ENCODE measurements at regions not wholly inside any gene's neighbourhood (a gene's known extent, or its start where the extent isn't known, plus 50 kb on each side); places are given as distances from the start of the nearest gene placed in this dataset.

- TF ChIP-seq MYC (IDR thresholded peaks at IDR 0.05; ENCODE audit: insufficient read depth, insufficient read length, insufficient replicate concordance, low read length, severe bottlenecking) = no peak
- no peak for TF ChIP-seq POLR2AphosphoS5 (IDR thresholded peaks at IDR 0.05; ENCODE audit: low read length)
- no peak for TF ChIP-seq DPF2 (IDR thresholded peaks at IDR 0.05)
- no peak for TF ChIP-seq PRDM15 (CRISPR knock-in tag; IDR thresholded peaks at IDR 0.05)
- no peak for TF ChIP-seq NBN (IDR thresholded peaks at IDR 0.05)
- no peak for TF ChIP-seq TAF1 (IDR thresholded peaks at IDR 0.05; ENCODE audit: borderline replicate concordance, low read depth, low read length)
- no peak for TF ChIP-seq SUPT20H (IDR thresholded peaks at IDR 0.05; ENCODE audit: borderline replicate concordance, control insufficient read depth, low read depth, low read length)
- TF ChIP-seq SMARCA5 (IDR thresholded peaks at IDR 0.05) = no peak
- TF ChIP-seq PKNOX1 (IDR thresholded peaks at IDR 0.05) = no peak
Measured at GRCh38 chr6:19558201-19558600, 279.0 kb upstream of the ID4 start (continued).

GRCh38 chr6:19558934-19559333 is 278.2 kb upstream of the ID4 start:
- no peak overlapping the region for H2AFZ ChIP-seq (ENCODE audit: control insufficient read depth, low read depth, low read length)
- no peak for DNase-seq (ENCODE audit: low read depth, low spot score)
- in situ Hi-C loops (cut with MboI) = no loop called here
- CTCF ChIA-PET = no interaction called here
- BruUV-seq (replicated peaks) = no TSS peak
- RAD21 ChIA-PET (ENCODE audit: unreplicated experiment) = no interaction called here
- SMC1A ChIA-PET (ENCODE audit: uncharacterized antibody, unreplicated experiment) = no interaction called here
- H3K27me3 ChIP-seq (replicated peaks in 1 of 2; ENCODE audit: control insufficient read depth in 2 of 2, insufficient read depth in 2 of 2, low read length in 1 of 2) = no peaks in the 10 kb centered on the region
- H3K27ac ChIP-seq (ENCODE audit: control insufficient read depth, insufficient read depth) = no peak overlapping the region
- H4K20me1 ChIP-seq (ENCODE audit: control insufficient read depth, insufficient read depth) = no peaks in the 10 kb centered on the region
- POLR2A ChIA-PET = interaction anchor here (1.0 kb wide), 1 partner anchor 19 kb away, joined by 3 read pairs; no protein-coding TSS in a partner anchor
- no peaks in the 10 kb centered on the region for H3K4me1 ChIP-seq (ENCODE audit: control insufficient read depth, insufficient read depth, low read length)
- H3K79me2 ChIP-seq (ENCODE audit: control insufficient read depth, insufficient read depth, low read length) = no peaks in the 10 kb centered on the region
- no peak overlapping the region for H3K4me3 ChIP-seq
- intact Hi-C loops (cut with micrococcal nuclease; ENCODE audit: unreplicated experiment) = no loop called here
- no peaks in the 10 kb centered on the region for H3K9me3 ChIP-seq (replicated peaks; ENCODE audit: control insufficient read depth, insufficient read depth, low read length)
- H3K36me3 ChIP-seq (ENCODE audit: control insufficient read depth in 2 of 2, insufficient read depth in 2 of 2, low read length in 1 of 2) = no peaks in the 10 kb centered on the region
- H3K9ac ChIP-seq (ENCODE audit: control insufficient read depth, insufficient read depth, low read length) = no peak overlapping the region
- WGBS (ENCODE audit: insufficient coverage, insufficient replicate concordance, low lambda C conversion rate, missing lambda C conversion rate) = 0% methylated on average over 2 of the region's 2 CpGs
- ATAC-seq = no peak
- H3K4me2 ChIP-seq (ENCODE audit: control insufficient read depth, insufficient read depth) = no peak overlapping the region
- no peak for FAIRE-seq
- TF ChIP-seq KAT2A (conservative IDR thresholded peaks at IDR 0.05; ENCODE audit: control insufficient read depth, low read depth, low read length) (no peak), CBX5 (IDR thresholded peaks at IDR 0.05; ENCODE audit: low read depth) (no peak), SKIL (IDR thresholded peaks at IDR 0.05; ENCODE audit: low read depth, poor library complexity, severe bottlenecking) (no peak), ELK1 (IDR thresholded peaks at IDR 0.05; ENCODE audit: low read depth, low read length) (no peak), WRNIP1 (IDR thresholded peaks at IDR 0.05; ENCODE audit: borderline replicate concordance, low read depth, low read length) (no peak), PKNOX1 (IDR thresholded peaks at IDR 0.05) (no peak)

All from GM12878 (cell line).